ENCODE measurements at regions not wholly inside any gene's neighbourhood (a gene's known extent, or its start where the extent isn't known, plus 50 kb on each side); places are given as distances from the start of the nearest gene placed in this dataset.

- ChIA-PET POLR2A (interaction anchor here (1.3 kb wide), 1 partner anchor 26 kb away, joined by 3 read pairs; no protein-coding TSS in a partner anchor), CTCF (interaction anchor here (0.6 kb wide), 1 partner anchor 912 kb away, joined by 4 read pairs; no protein-coding TSS in a partner anchor)
Observed at GRCh38 chr5:73352649-73353230, 95.8 kb downstream of the FOXD1 start.

GRCh38 chr5:73352243-73352642 lies 96.3 kb downstream of the FOXD1 start:
- ChIA-PET POLR2A (no interaction called here), CTCF (interaction anchor here (0.6 kb wide), 1 partner anchor 912 kb away, joined by 4 read pairs; no protein-coding TSS in a partner anchor)
- TF ChIP-seq L3MBTL2 (conservative IDR thresholded peaks at IDR 0.05), result no peak
- no peak for TF ChIP-seq FOXA1 (IDR thresholded peaks at IDR 0.05)
- TF ChIP-seq ELF4 (IDR thresholded peaks at IDR 0.05), result no peak
- no peak for TF ChIP-seq ARNT (IDR thresholded peaks at IDR 0.05)
- TF ChIP-seq CTBP1 (IDR thresholded peaks at IDR 0.05; ENCODE audit: borderline replicate concordance), result no peak
- no peak for TF ChIP-seq FOXM1 (IDR thresholded peaks at IDR 0.05; ENCODE audit: borderline replicate concordance)
- no peak for TF ChIP-seq TARDBP (IDR thresholded peaks at IDR 0.05)
- no peak for TF ChIP-seq FOXK2 (IDR thresholded peaks at IDR 0.05)
- TF ChIP-seq NFRKB (IDR thresholded peaks at IDR 0.05), result no peak
- TF ChIP-seq SUZ12 (IDR thresholded peaks at IDR 0.05), result no peak
- no peak for TF ChIP-seq PKNOX1 (IDR thresholded peaks at IDR 0.05)
- no peak for TF ChIP-seq SP1 (IDR thresholded peaks at IDR 0.05)
- DNase-seq (ENCODE audit: extremely low spot score), result no peak

More at GRCh38 chr5:73352649-73353230, 95.8 kb downstream of the FOXD1 start:
- TF ChIP-seq ZNF384 (IDR thresholded peaks at IDR 0.05) (no peak), NFRKB (IDR thresholded peaks at IDR 0.05) (no peak), FOXA1 (IDR thresholded peaks at IDR 0.05) (no peak), FOXK2 (IDR thresholded peaks at IDR 0.05) (no peak), FOXM1 (IDR thresholded peaks at IDR 0.05; ENCODE audit: borderline replicate concordance) (no peak), L3MBTL2 (conservative IDR thresholded peaks at IDR 0.05) (no peak), TARDBP (IDR thresholded peaks at IDR 0.05) (no peak), BHLHE40 (IDR thresholded peaks at IDR 0.05; ENCODE audit: borderline replicate concordance) (no peak), PKNOX1 (IDR thresholded peaks at IDR 0.05) (no peak), LEF1 (IDR thresholded peaks at IDR 0.05; ENCODE audit: borderline replicate concordance) (no peak), ARNT (IDR thresholded peaks at IDR 0.05) (no peak)
- no peak for DNase-seq (ENCODE audit: extremely low spot score)

- CTCF ChIA-PET, result no interaction called here
- TF ChIP-seq ZNF384 (IDR thresholded peaks at IDR 0.05) (no peak), SUZ12 (IDR thresholded peaks at IDR 0.05) (no peak), ELF4 (IDR thresholded peaks at IDR 0.05) (no peak), FOXA1 (IDR thresholded peaks at IDR 0.05) (no peak), CTBP1 (IDR thresholded peaks at IDR 0.05; ENCODE audit: borderline replicate concordance) (no peak), NFRKB (IDR thresholded peaks at IDR 0.05) (no peak), L3MBTL2 (conservative IDR thresholded peaks at IDR 0.05) (no peak), FOXK2 (IDR thresholded peaks at IDR 0.05) (no peak), HDGF (IDR thresholded peaks at IDR 0.05; ENCODE audit: borderline replicate concordance) (no peak), ARNT (IDR thresholded peaks at IDR 0.05) (no peak), BHLHE40 (IDR thresholded peaks at IDR 0.05; ENCODE audit: borderline replicate concordance) (no peak), SP1 (IDR thresholded peaks at IDR 0.05) (no peak), PKNOX1 (IDR thresholded peaks at IDR 0.05) (no peak), TARDBP (IDR thresholded peaks at IDR 0.05) (no peak), LEF1 (IDR thresholded peaks at IDR 0.05; ENCODE audit: borderline replicate concordance) (no peak), FOXM1 (IDR thresholded peaks at IDR 0.05; ENCODE audit: borderline replicate concordance) (no peak)
- DNase-seq (ENCODE audit: extremely low spot score), result no peak
- POLR2A ChIA-PET, result no interaction called here
Observed at GRCh38 chr5:73351593-73351992, 97.0 kb downstream of the FOXD1 start.

- TF ChIP-seq L3MBTL2 (conservative IDR thresholded peaks at IDR 0.05) (no peak), ARNT (IDR thresholded peaks at IDR 0.05) (no peak), HDGF (IDR thresholded peaks at IDR 0.05; ENCODE audit: borderline replicate concordance) (no peak)
- POLR2A ChIA-PET, result no interaction called here
- DNase-seq (ENCODE audit: extremely low spot score), result no peak
- CTCF ChIA-PET, result no interaction called here
Observed at GRCh38 chr5:73346878-73347408, 101.6 kb downstream of the FOXD1 start.

- DNase-seq (ENCODE audit: extremely low spot score), result no peak
- ChIA-PET POLR2A (no interaction called here), CTCF (interaction anchor here (0.6 to 1.0 kb wide), 2 partner anchors 8 to 26 kb away, joined by 3 read pairs; no protein-coding TSS in a partner anchor)
- TF ChIP-seq TARDBP (IDR thresholded peaks at IDR 0.05) (no peak), LEF1 (IDR thresholded peaks at IDR 0.05; ENCODE audit: borderline replicate concordance) (no peak), ARNT (IDR thresholded peaks at IDR 0.05) (no peak), NFRKB (IDR thresholded peaks at IDR 0.05) (no peak), L3MBTL2 (conservative IDR thresholded peaks at IDR 0.05) (no peak), ELF4 (IDR thresholded peaks at IDR 0.05) (no peak), HDGF (IDR thresholded peaks at IDR 0.05; ENCODE audit: borderline replicate concordance) (no peak), FOXM1 (IDR thresholded peaks at IDR 0.05; ENCODE audit: borderline replicate concordance) (no peak), SUZ12 (IDR thresholded peaks at IDR 0.05) (no peak), FOXA1 (IDR thresholded peaks at IDR 0.05) (no peak), CTBP1 (IDR thresholded peaks at IDR 0.05; ENCODE audit: borderline replicate concordance) (no peak), FOXK2 (IDR thresholded peaks at IDR 0.05) (no peak), PKNOX1 (IDR thresholded peaks at IDR 0.05) (no peak), BHLHE40 (IDR thresholded peaks at IDR 0.05; ENCODE audit: borderline replicate concordance) (no peak)
Observed at GRCh38 chr5:73344835-73345234, 103.7 kb downstream of the FOXD1 start.

Measured in HEK293T (cell line).